HCT116 (cell line): ENCODE measurements at regions not wholly inside any gene's neighbourhood (a gene's known extent, or its start where the extent isn't known, plus 50 kb on each side); places are given as distances from the start of the nearest gene placed in this dataset.

ENCODE experiments used
- ATAC-seq: fragments of 200-7000 bp; cut with Tn5 transposase; 2 replicates; pipeline ENCODE4 v1.9.1; 2020; ENCODE audit warnings: mild to moderate bottlenecking, moderate library complexity
- BruUV-seq: library from RNA; stranded (reverse); fragments of 400-500 nt; replicated peaks from 2 replicates; lab custom pipeline; 2021; lab: Mats Ljungman, UMichigan
- CTCF ChIA-PET: fragments of 300-600 bp; sonication (Branson Sonifier 250); formaldehyde crosslinking; loops from one replicate; lab custom pipeline; 2021; ENCODE audit warnings: antibody characterized with exemption; lab: Charles Lee
- POLR2A ChIA-PET: fragments of 300-600, 350-600 bp; sonication (Branson Sonifier 250); formaldehyde crosslinking; loops from one replicate; lab custom pipeline; 2021; ENCODE audit warnings: antibody characterized with exemption; lab: Charles Lee
- RAD21 ChIA-PET, 2 experiments: fragments of 300-600 bp; sonication (Branson Sonifier 250); formaldehyde crosslinking; loops; one replicate each; lab custom pipeline; 2023; ENCODE audit warnings: low total read pairs in 2 of 2; ENCODE audit not compliant: uncharacterized antibody in 2 of 2, unreplicated experiment in 2 of 2, low non-redundant PET in 1 of 2; lab: Charles Lee
- DNase-seq: peaks from one replicate; pipeline ENCODE4 v3.0.0-alpha.2; 2010; ENCODE audit warnings: low read depth, low spot score
- H2AFZ ChIP-seq: fragments of 200-600 bp; shearing (Covaris generic), sonication (generic); 2 replicates; pipeline ENCODE4 v1.6.1; 2017; ENCODE audit warnings: low read depth, mixed run types, mixed read lengths, antibody characterized with exemption, low read length; ENCODE audit not compliant: poor library complexity, severe bottlenecking
- H3K27ac ChIP-seq: 2 replicates; pipeline ENCODE4 v1.5.1; 2012; ENCODE audit warnings: low read depth, low read length
- H3K27me3 ChIP-seq: fragments of 200-600 bp; sonication (generic); 2 replicates; pipeline ENCODE4 v1.6.1; 2016; ENCODE audit warnings: mixed run types, low read length, mixed read lengths; ENCODE audit not compliant: insufficient read depth
- H3K36me3 ChIP-seq, 2 experiments: fragments of 200-500 bp in 1 of 2; fragments of 200-600 bp in 1 of 2; sonication (Bioruptor generic) in 1 of 2; sonication (generic) in 1 of 2; 2 replicates each; pipeline versions ENCODE4 v1.5.1 to v1.6.1; 2014 to 2016; ENCODE audit warnings: low read length in 2 of 2, inconsistent platforms in 1 of 2, mixed read lengths in 1 of 2, mixed run types in 1 of 2; ENCODE audit not compliant: insufficient read depth in 2 of 2, control insufficient read depth in 1 of 2
- H3K4me1 ChIP-seq, 2 experiments: fragments of 200-600 bp in 1 of 2; sonication (generic) in 1 of 2; 2 replicates each; pipeline versions ENCODE4 v1.5.1 to v1.6.1; 2012 to 2017; ENCODE audit warnings: low read length in 2 of 2, inconsistent platforms in 1 of 2, mild to moderate bottlenecking in 1 of 2, mixed read lengths in 1 of 2, mixed run types in 1 of 2, moderate library complexity in 1 of 2; ENCODE audit not compliant: insufficient read depth in 2 of 2, control insufficient read depth in 1 of 2
- H3K4me2 ChIP-seq: fragments of 200-600 bp; sonication (generic); 2 replicates; pipeline ENCODE4 v1.6.1; 2017; ENCODE audit warnings: mixed run types, low read length, mixed read lengths
- H3K4me3 ChIP-seq, 2 experiments: fragments of 200-600 bp in 1 of 2; sonication (generic) in 1 of 2; replicated peaks in 1 of 2; 2 replicates each; pipeline ENCODE4 v1.5.1; 2011 to 2016; ENCODE audit warnings: low read length in 2 of 2, control low read depth in 1 of 2, low read depth in 1 of 2, mild to moderate bottlenecking in 1 of 2, mixed read lengths in 1 of 2, mixed run types in 1 of 2
- H3K79me2 ChIP-seq: fragments of 200-600 bp; sonication (generic); 2 replicates; pipeline ENCODE4 v1.6.1; 2017; ENCODE audit warnings: mild to moderate bottlenecking, mixed run types, low read length, moderate library complexity, mixed read lengths; ENCODE audit not compliant: insufficient read depth
- H3K9ac ChIP-seq: fragments of 200-600 bp; sonication (generic); 2 replicates; pipeline ENCODE4 v1.6.1; 2016; ENCODE audit warnings: low read length, mixed read lengths
- H3K9me2 ChIP-seq: fragments of 200-600 bp; sonication (generic), shearing (Covaris generic); 2 replicates; pipeline ENCODE4 v1.6.1; 2017; ENCODE audit warnings: mixed run types, mild to moderate bottlenecking, moderate library complexity; ENCODE audit not compliant: insufficient read depth
- H3K9me3 ChIP-seq, 2 experiments: fragments of 200-500 bp in 1 of 2; fragments of 200-600 bp in 1 of 2; sonication (Bioruptor generic) in 1 of 2; sonication (generic) in 1 of 2; 2 replicates each; pipeline ENCODE4 v1.6.1; 2014 to 2017; ENCODE audit warnings: low read length in 2 of 2, mixed read lengths in 2 of 2, inconsistent platforms in 1 of 2, low read depth in 1 of 2, mild to moderate bottlenecking in 1 of 2, mixed run types in 1 of 2, moderate library complexity in 1 of 2; ENCODE audit not compliant: control insufficient read depth in 1 of 2, insufficient read depth in 1 of 2
- H4K20me1 ChIP-seq: fragments of 200-600 bp; sonication (generic), shearing (Covaris generic); 2 replicates; pipeline ENCODE4 v1.6.1; 2017; ENCODE audit warnings: mixed run types, mild to moderate bottlenecking, moderate library complexity; ENCODE audit not compliant: insufficient read depth
- CBX3 ChIP-seq: IDR thresholded peaks from 2 replicates; pipeline ENCODE4 v1.6.1; 2012; ENCODE audit warnings: low read depth
- ELF1 ChIP-seq: IDR thresholded peaks from 2 replicates; pipeline ENCODE4 v1.6.1; 2012; ENCODE audit warnings: low read depth, borderline replicate concordance
- TCF7L2 ChIP-seq: IDR thresholded peaks from 2 replicates; pipeline ENCODE4 v1.7.0; 2011; ENCODE audit warnings: borderline replicate concordance, inconsistent platforms; ENCODE audit not compliant: insufficient read depth, insufficient read length; ENCODE audit errors: extremely low read depth
- ZFX ChIP-seq: fragments of 450-650 bp; IDR thresholded peaks from 2 replicates; pipeline ENCODE4 v1.6.1; 2017
- ZNF274 ChIP-seq: fragments of 200-500 bp; sonication (Bioruptor generic); IDR thresholded peaks from 2 replicates; pipeline ENCODE4 v1.6.1; 2014; ENCODE audit warnings: mild to moderate bottlenecking, low read depth, low read length, inconsistent platforms
- intact Hi-C: fragments of 100-400 bp; cut with micrococcal nuclease; formaldehyde crosslinking; loops from 2 replicates; pipeline ENCODE4 v1.10.0; 2022
- TF ChIP-seq, protein P1 (sequence below): IDR thresholded peaks from 2 replicates; pipeline ENCODE4 v1.6.1; 2012; ENCODE audit warnings: low read depth
- TF ChIP-seq, protein P2 (sequence below): IDR thresholded peaks from 2 replicates; pipeline ENCODE4 v1.6.1; 2012

GRCh38 chr4:127082986-127083385, 549.8 kb upstream of the INTU start:
- Histone ChIP-seq H2AFZ (no peak overlapping the region), H3K9ac (no peak overlapping the region), H3K36me3 (no peaks in the 10 kb centered on the region), H3K79me2 (no peaks in the 10 kb centered on the region), H3K9me2 (no peaks in the 10 kb centered on the region), H3K4me1 (no peaks in the 10 kb centered on the region), H3K27ac (no peak overlapping the region), H4K20me1 (no peaks in the 10 kb centered on the region), H3K9me3 (no peaks in the 10 kb centered on the region), H3K4me2 (no peak overlapping the region), H3K27me3 (no peaks in the 10 kb centered on the region), H3K4me3 (no peak overlapping the region)
- TF ChIP-seq TCF7L2, result no peak
- TF ChIP-seq, protein P1, sequence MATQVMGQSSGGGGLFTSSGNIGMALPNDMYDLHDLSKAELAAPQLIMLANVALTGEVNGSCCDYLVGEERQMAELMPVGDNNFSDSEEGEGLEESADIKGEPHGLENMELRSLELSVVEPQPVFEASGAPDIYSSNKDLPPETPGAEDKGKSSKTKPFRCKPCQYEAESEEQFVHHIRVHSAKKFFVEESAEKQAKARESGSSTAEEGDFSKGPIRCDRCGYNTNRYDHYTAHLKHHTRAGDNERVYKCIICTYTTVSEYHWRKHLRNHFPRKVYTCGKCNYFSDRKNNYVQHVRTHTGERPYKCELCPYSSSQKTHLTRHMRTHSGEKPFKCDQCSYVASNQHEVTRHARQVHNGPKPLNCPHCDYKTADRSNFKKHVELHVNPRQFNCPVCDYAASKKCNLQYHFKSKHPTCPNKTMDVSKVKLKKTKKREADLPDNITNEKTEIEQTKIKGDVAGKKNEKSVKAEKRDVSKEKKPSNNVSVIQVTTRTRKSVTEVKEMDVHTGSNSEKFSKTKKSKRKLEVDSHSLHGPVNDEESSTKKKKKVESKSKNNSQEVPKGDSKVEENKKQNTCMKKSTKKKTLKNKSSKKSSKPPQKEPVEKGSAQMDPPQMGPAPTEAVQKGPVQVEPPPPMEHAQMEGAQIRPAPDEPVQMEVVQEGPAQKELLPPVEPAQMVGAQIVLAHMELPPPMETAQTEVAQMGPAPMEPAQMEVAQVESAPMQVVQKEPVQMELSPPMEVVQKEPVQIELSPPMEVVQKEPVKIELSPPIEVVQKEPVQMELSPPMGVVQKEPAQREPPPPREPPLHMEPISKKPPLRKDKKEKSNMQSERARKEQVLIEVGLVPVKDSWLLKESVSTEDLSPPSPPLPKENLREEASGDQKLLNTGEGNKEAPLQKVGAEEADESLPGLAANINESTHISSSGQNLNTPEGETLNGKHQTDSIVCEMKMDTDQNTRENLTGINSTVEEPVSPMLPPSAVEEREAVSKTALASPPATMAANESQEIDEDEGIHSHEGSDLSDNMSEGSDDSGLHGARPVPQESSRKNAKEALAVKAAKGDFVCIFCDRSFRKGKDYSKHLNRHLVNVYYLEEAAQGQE, result no peak
- no peak for TF ChIP-seq ZNF274
- TF ChIP-seq ELF1, result no peak
- no peak for TF ChIP-seq CBX3
- TF ChIP-seq, protein P2, sequence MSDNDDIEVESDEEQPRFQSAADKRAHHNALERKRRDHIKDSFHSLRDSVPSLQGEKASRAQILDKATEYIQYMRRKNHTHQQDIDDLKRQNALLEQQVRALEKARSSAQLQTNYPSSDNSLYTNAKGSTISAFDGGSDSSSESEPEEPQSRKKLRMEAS, result no peak
- no peak for TF ChIP-seq ZFX
- no TSS peak for BruUV-seq
- ChIA-PET RAD21 (no interaction called here), CTCF (no interaction called here), POLR2A (no interaction called here)
- intact Hi-C loops, result no loop called here
- ATAC-seq (no peak), DNase-seq (no peak)
